Activated naive CD4-positive, alpha-beta T cell treated with anti-CD3 and anti-CD28 coated beads, Interleukin-2, amount 50 U/mL, for 72 hours (primary cell): ENCODE measurements at regions not wholly inside any gene's neighbourhood (a gene's known extent, or its start where the extent isn't known, plus 50 kb on each side); places are given as distances from the start of the nearest gene placed in this dataset.

ENCODE experiments used
- ATAC-seq, 2 donors: fragments of 150-1000 bp; cut with Tn5 transposase; 2 replicates each; pipeline ENCODE4 v1.10.0; 2021; ENCODE audit warnings: mild to moderate bottlenecking in 2 of 2, moderate library complexity in 2 of 2
- DNase-seq, 2 donors: peaks; one replicate each; pipeline ENCODE4 v3.0.0; 2021 to 2022; ENCODE audit warnings: low spot score in 2 of 2
- H3K27ac Mint-ChIP-seq, 2 donors: one replicate each; pipeline ENCODE4 v1.8.0; 2022; ENCODE audit warnings: mild to moderate bottlenecking in 2 of 2, mixed read lengths in 2 of 2
- H3K36me3 Mint-ChIP-seq, 2 donors: one replicate each; pipeline ENCODE4 v1.8.0; 2022; ENCODE audit warnings: mixed read lengths in 2 of 2
- H3K9me3 Mint-ChIP-seq, 2 donors: one replicate each; pipeline ENCODE4 v1.8.0; 2022; ENCODE audit warnings: mixed read lengths in 2 of 2

GRCh38 chr10:90592638-90593302, 265.1 kb downstream of the HTR7 start:
- peak in 1 of 2 donors; percentile 3 for DNase-seq

GRCh38 chr10:90598513-90598912, 259.3 kb downstream of the HTR7 start:
- H3K9me3 Mint-ChIP-seq: peaks cover 6 to 11% of the 10 kb centered on the region in 2 donors
- H3K27ac Mint-ChIP-seq: no peak overlapping the region
- H3K36me3 Mint-ChIP-seq: peaks cover 0 to 9% of the 10 kb centered on the region in 2 donors
- ATAC-seq (no peak), DNase-seq (no peak)

More at GRCh38 chr10:90592638-90593302, 265.1 kb downstream of the HTR7 start:
- Mint-ChIP-seq H3K9me3 (no peaks in the 10 kb centered on the region), H3K27ac (no peak overlapping the region), H3K36me3 (no peaks in the 10 kb centered on the region)
- ATAC-seq: no peak

GRCh38 chr10:90602862-90603610, 254.8 kb downstream of the HTR7 start:
- Mint-ChIP-seq H3K27ac (no peak overlapping the region), H3K9me3 (peaks cover 6 to 16% of the 10 kb centered on the region in 2 donors), H3K36me3 (peaks cover 0 to 9% of the 10 kb centered on the region in 2 donors)
- ATAC-seq (no peak), DNase-seq (no peak)

GRCh38 chr10:90604636-90605035, 253.2 kb downstream of the HTR7 start:
- no peak for DNase-seq
- no peak for ATAC-seq
- peaks cover 0 to 9% of the 10 kb centered on the region in 2 donors for H3K36me3 Mint-ChIP-seq
- no peak overlapping the region for H3K27ac Mint-ChIP-seq
- H3K9me3 Mint-ChIP-seq: peaks cover 6 to 16% of the 10 kb centered on the region in 2 donors

GRCh38 chr10:90605506-90605905, 252.3 kb downstream of the HTR7 start:
- ATAC-seq (no peak), DNase-seq (no peak)
- Mint-ChIP-seq H3K36me3 (peaks cover 0 to 4% of the 10 kb centered on the region in 2 donors), H3K9me3 (peaks cover 0 to 11% of the 10 kb centered on the region in 2 donors), H3K27ac (no peak overlapping the region)

- DNase-seq (no peak), ATAC-seq (no peak)
- Mint-ChIP-seq H3K36me3 (no peaks in the 10 kb centered on the region), H3K9me3 (peaks cover 0 to under 1% of the 10 kb centered on the region in 2 donors), H3K27ac (no peak overlapping the region)
Observed at GRCh38 chr10:90612276-90612675, 245.6 kb downstream of the HTR7 start.

GRCh38 chr10:90614631-90615030, 243.2 kb downstream of the HTR7 start:
- DNase-seq: no peak
- ATAC-seq: no peak
- Mint-ChIP-seq H3K27ac (no peak overlapping the region), H3K9me3 (no peaks in the 10 kb centered on the region), H3K36me3 (no peaks in the 10 kb centered on the region)

GRCh38 chr10:90621577-90621976, 236.3 kb downstream of the HTR7 start:
- no peak for DNase-seq
- H3K9me3 Mint-ChIP-seq: no peaks in the 10 kb centered on the region
- H3K36me3 Mint-ChIP-seq: no peaks in the 10 kb centered on the region
- no peak for ATAC-seq
- H3K27ac Mint-ChIP-seq: no peak overlapping the region

GRCh38 chr10:90635111-90635765, 222.6 kb downstream of the HTR7 start:
- DNase-seq (no peak), ATAC-seq (no peak)
- Mint-ChIP-seq H3K9me3 (no peaks in the 10 kb centered on the region), H3K36me3 (peaks cover 0 to 4% of the 10 kb centered on the region in 2 donors), H3K27ac (no peak overlapping the region)

GRCh38 chr10:90640756-90641155, 217.1 kb downstream of the HTR7 start:
- H3K27ac Mint-ChIP-seq: no peak overlapping the region
- DNase-seq: no peak
- ATAC-seq: no peak

GRCh38 chr10:90641731-90642130, 216.1 kb downstream of the HTR7 start:
- H3K27ac Mint-ChIP-seq: no peak overlapping the region
- DNase-seq (no peak), ATAC-seq (no peak)
- H3K9me3 Mint-ChIP-seq: no peaks in the 10 kb centered on the region
- peaks cover 0 to 4% of the 10 kb centered on the region in 2 donors for H3K36me3 Mint-ChIP-seq

More at GRCh38 chr10:90640756-90641155, 217.1 kb downstream of the HTR7 start:
- no peaks in the 10 kb centered on the region for H3K9me3 Mint-ChIP-seq
- H3K36me3 Mint-ChIP-seq: peaks cover 0 to 4% of the 10 kb centered on the region in 2 donors

- no peak for ATAC-seq
Observed at GRCh38 chr10:90642136-90642535, 215.7 kb downstream of the HTR7 start.

GRCh38 chr10:90642650-90643049, 215.2 kb downstream of the HTR7 start:
- peaks cover 0 to 4% of the 10 kb centered on the region in 2 donors for H3K36me3 Mint-ChIP-seq
- DNase-seq (no peak), ATAC-seq (no peak)
- no peaks in the 10 kb centered on the region for H3K9me3 Mint-ChIP-seq
- H3K27ac Mint-ChIP-seq: no peak overlapping the region

More at GRCh38 chr10:90642136-90642535, 215.7 kb downstream of the HTR7 start:
- Mint-ChIP-seq H3K9me3 (no peaks in the 10 kb centered on the region), H3K36me3 (peaks cover 0 to 4% of the 10 kb centered on the region in 2 donors), H3K27ac (no peak overlapping the region)
- DNase-seq: no peak

- H3K9me3 Mint-ChIP-seq: peaks cover 0 to 8% of the 10 kb centered on the region in 2 donors
- no peaks in the 10 kb centered on the region for H3K36me3 Mint-ChIP-seq
- H3K27ac Mint-ChIP-seq: no peak overlapping the region
- no peak for ATAC-seq
- DNase-seq: no peak
Observed at GRCh38 chr10:90644165-90644564, 213.7 kb downstream of the HTR7 start.

GRCh38 chr10:90650858-90651257, 207.0 kb downstream of the HTR7 start:
- no peak for DNase-seq
- Mint-ChIP-seq H3K36me3 (no peaks in the 10 kb centered on the region), H3K27ac (no peak overlapping the region), H3K9me3 (peaks cover 0 to 14% of the 10 kb centered on the region in 2 donors)
- no peak for ATAC-seq

- DNase-seq (no peak), ATAC-seq (no peak)
- Mint-ChIP-seq H3K9me3 (peaks cover 0 to 14% of the 10 kb centered on the region in 2 donors), H3K36me3 (no peaks in the 10 kb centered on the region), H3K27ac (no peak overlapping the region)
Observed at GRCh38 chr10:90652519-90652918, 205.3 kb downstream of the HTR7 start.

- DNase-seq (no peak), ATAC-seq (no peak)
- no peak overlapping the region for H3K27ac Mint-ChIP-seq
- peaks cover 0 to 5% of the 10 kb centered on the region in 2 donors for H3K36me3 Mint-ChIP-seq
- peaks cover 9 to 12% of the 10 kb centered on the region in 2 donors for H3K9me3 Mint-ChIP-seq
Observed at GRCh38 chr10:90658791-90659190, 199.0 kb downstream of the HTR7 start.
